ENCODE measurements at regions not wholly inside any gene's neighbourhood (a gene's known extent, or its start where the extent isn't known, plus 50 kb on each side); places are given as distances from the start of the nearest gene placed in this dataset.
"Not testable (repeated sequence)": the region's sequence is repeated elsewhere in the genome, so short reads cannot be mapped to it uniquely, and the experiment has no call there.

DNA sequence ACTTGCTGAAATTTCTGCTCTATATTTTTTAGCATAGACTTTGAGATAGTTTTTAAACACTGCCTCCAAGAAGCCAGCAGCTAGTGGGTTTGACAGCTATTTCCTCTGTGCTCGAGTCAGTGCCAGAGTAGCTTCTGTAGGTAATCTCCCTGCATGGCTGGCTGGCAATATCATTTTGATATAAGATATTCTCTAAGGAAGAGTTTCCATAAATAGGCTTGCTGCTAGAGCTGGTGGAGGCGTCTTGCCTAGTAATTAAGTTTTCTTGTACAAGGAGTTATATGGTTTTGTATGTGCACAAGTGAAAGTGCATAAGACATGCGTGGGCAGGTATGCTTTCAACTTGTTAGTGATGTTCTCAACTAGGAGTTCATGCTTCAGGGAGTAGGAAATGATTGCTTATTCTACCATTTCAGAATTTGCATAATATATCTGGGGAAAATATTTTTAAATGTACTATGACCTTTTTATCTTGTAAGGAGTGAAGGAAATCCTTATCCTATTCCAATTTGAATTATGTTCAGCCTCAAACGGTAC is 74.1 kb upstream of the CCL21 start:
- no peak for DNase-seq

DNA sequence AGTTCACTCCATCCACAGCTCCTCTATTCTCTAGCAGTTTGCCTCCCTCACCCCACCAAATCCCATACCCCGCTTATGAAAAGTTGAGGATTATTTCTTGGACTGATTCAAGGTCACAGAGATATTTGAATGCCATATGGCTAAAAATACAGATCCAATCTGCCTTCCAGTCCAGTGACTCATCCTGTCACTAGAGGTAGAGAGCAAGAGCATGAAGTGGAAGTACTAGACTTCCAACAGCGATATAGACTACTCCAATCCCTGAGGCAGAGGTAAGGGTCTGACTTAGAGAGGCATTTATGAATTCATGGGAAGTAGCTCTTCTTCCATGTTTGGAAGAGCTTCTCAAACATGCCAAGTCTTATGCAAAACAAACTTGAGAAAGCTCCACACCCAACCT is 72.4 kb upstream of the CCL21 start:
- DNase-seq = no peak

DNA sequence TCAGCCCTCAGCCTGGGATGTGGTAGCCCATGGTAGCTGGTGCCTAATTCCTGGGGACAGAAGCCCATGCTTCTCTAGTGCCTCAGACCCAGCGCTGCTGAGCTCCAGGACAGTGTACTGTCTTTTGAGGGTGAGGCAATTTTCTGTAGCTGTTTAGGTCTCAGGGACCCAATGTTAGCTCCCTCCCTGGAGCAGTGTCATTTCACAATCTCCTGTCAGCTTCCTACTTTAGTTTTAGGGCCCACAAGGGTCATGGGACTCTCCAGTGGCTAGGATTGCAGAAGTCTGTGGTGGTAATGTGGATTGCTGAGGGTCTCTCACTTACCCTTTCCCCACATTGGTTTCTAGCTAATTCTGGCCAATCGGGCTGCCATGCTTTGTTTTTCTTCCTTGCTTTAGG is 67.7 kb upstream of the CCL21 start:
- DNase-seq = no peak

DNA sequence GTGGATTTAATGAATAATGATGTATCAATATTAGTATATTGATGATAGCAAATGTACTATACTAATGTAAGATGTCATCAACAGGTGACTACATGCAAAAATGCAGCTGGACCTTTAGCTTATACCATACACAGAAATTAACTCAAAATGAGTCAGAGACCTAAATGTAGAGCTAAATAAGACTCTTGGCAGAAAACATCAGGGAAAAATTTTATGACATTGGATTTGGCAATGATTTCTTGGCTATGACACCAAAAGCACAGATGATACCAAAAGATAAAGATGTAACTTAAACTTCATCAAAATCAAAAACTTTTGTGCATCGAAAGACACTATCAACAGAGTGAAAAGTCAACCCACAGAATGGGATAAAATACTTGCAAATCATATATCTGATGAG is 64.0 kb upstream of the CCL21 start:
- DNase-seq = no peak

DNA sequence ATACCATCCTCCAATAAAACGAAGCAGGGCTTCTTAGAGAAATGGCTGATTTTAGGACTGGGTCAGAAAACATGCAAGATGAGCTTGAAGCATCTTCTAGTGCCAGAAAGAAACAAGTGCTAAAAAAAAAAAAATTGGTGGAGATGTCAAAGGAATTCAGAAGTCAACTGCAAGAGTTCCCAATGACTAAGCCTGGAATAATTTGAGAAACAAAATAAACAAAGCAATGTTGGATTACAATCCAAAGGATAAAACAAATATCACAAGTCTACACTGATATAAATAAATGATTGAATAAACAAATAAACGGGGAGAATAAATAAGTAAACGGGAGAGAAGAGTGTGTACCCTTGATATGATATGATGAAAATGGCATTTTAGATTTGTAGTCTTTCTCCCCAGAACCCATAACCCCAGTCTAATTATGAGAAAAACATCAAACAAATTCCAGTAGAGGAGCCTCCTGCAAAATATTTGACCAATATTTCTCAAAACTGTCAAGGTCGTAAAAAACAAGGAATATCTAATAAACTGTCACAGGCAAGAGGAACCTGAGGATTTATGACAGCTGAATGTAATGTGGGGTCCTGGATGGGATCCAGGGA is 63.5 kb upstream of the CCL21 start:
- no peak for DNase-seq

DNA sequence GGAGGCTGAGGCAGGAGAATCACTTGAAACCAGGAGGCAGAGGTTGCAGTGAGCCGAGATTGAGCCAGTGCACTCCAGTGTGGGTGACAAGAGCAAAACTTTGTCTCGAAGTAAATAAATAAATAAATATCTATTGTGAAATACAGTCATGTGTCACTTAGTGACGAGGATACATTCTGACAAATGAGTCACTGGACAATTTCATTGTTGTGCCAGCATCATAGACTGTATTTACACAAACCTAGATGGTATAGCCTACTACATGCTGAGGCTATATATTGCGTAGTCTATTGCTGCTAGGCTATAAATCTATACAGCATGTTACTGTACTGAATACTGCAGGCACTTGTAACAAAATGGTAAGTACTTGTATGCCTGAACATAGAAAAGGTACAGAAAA is 61.1 kb upstream of the CCL21 start:
- DNase-seq = no peak

DNA sequence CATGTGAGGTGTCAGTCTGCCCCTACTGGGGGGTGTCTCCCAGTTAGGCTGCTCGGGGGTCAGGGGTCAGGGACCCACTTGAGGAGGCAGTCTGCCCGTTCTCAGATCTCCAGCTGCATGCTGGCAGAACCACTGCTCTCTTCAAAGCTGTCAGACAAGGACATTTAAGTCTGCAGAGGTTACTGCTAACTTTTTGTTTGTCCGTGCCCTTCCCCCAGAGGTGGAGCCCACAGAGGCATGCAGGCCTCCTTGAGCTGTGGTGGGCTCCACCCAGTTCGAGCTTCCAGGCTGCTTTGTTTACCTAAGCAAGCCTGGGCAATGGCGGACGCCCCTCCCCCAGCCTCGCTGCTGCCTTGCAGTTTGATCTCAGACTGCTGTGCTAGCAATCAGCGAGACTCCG is 57.2 kb upstream of the CCL21 start:
- not testable (repeated sequence) for DNase-seq

DNA sequence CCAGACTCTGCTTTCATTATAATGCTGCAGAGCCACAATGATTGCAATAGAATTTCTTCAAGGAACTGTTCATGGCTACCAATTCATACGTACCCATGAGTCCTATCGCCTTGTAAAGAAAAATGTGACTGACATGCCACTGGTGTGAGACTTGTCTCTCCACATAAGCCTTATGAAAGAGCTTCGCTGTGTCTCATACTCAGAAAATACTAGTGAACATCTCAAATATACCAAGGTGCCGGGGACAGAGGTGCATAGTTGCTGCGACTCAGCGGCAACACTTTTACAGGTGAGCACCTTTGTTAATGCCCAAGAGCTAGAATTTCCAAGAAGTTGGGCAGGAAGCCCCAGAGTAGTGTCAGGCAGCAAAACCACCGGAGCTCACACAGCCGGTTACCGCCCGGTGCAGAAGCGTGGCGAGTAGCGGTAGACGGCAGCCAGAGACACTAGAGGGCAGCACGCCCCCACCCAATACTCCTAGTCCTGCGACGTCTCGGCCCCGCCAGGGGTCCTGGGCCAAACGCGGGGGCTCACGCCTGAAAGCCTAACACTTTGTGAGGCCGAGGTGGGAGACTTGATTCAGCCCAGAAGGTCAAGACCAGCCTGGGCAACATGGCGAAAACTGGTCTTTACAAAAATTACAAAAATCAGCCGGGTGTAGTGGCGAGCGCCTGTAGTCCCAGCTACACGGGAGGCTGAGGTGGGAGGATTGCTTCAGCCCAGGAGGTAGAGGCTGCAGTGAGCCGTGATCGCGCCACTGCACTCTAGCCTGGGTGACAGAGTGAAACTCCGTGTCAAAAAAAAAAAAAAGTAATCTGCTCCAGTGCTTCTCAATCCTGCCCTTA is 50.5 kb upstream of the CCL21 start:
- not testable (repeated sequence) for DNase-seq

Measured in T1000 (cell line).